Peyer's patch (tissue), 4 donors: ENCODE measurements at regions not wholly inside any gene's neighbourhood (a gene's known extent, or its start where the extent isn't known, plus 50 kb on each side); places are given as distances from the start of the nearest gene placed in this dataset.

ENCODE experiments used
- DNase-seq, 3 donors: peaks; one replicate each; pipeline ENCODE4 v3.0.0-alpha.2; 2017 to 2019
- H3K27ac ChIP-seq, 4 donors: fragments of 200-600 bp; sonication (generic); one replicate each; pipeline ENCODE4 v1.5.1; 2016 to 2019
- H3K27me3 ChIP-seq, 2 donors: fragments of 200-600 bp; sonication (generic); one replicate each; pipeline ENCODE4 v1.5.1; 2019
- H3K36me3 ChIP-seq, 3 donors: fragments of 200-600 bp; sonication (generic); one replicate each; pipeline ENCODE4 v1.5.1; 2016 to 2019
- H3K4me1 ChIP-seq, 4 donors: fragments of 200-600 bp; sonication (generic); one replicate each; pipeline ENCODE4 v1.5.1; 2016 to 2019
- H3K4me3 ChIP-seq, 4 donors: fragments of 200-600 bp; sonication (generic); 1 replicate in 3 of 4; 2 replicates in 1 of 4; pipeline ENCODE4 v1.5.1; 2016 to 2019; ENCODE audit warnings: mild to moderate bottlenecking in 1 of 4
- H3K9me3 ChIP-seq, 4 donors: fragments of 200-600 bp; sonication (generic); one replicate each; pipeline ENCODE4 v1.5.1; 2016 to 2019; ENCODE audit warnings: mild to moderate bottlenecking in 1 of 4
- POLR2A ChIP-seq, 2 donors: fragments of 450-650 bp; IDR thresholded peaks; one replicate each; pipeline ENCODE4 v1.5.1; 2017; ENCODE audit warnings: antibody characterized with exemption in 2 of 2, mild to moderate bottlenecking in 2 of 2, moderate library complexity in 2 of 2
- TF ChIP-seq, protein P1 (sequence below), 6 experiments: fragments of 450-650 bp in 4 of 6; fragments of 200-600 bp in 2 of 6; sonication (generic) in 1 of 6; IDR thresholded peaks; one replicate each; pipeline ENCODE4 v1.5.1; 2017 to 2019; ENCODE audit warnings: antibody characterized with exemption in 6 of 6, mild to moderate bottlenecking in 3 of 6, moderate library complexity in 1 of 6

DNA sequence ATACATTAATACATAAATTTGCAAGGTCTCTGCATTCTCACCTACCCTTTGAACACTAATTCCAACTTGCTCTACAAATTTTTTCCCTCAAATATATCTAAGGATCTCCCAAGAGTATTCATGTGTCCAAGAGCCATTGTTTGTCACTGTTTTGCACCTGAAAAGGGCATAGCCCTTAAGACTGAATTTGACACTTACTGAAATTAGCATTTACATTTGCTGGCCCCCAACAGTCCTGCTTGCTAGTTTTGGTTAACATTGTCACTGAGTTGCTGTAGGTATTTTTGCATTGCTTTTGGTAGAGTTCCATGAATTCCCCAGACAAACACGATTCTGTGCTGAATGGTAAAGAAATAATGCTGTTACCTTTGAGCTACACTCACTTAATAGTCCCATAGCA lies 57.3 kb downstream of the KCNA4 start:
- DNase-seq = no peak
- no peaks in the 10 kb centered on the region for H3K9me3 ChIP-seq
- H3K36me3 ChIP-seq = no peaks in the 10 kb centered on the region
- no peak overlapping the region for H3K4me3 ChIP-seq
- H3K4me1 ChIP-seq = no peaks in the 10 kb centered on the region
- TF ChIP-seq, protein P1, sequence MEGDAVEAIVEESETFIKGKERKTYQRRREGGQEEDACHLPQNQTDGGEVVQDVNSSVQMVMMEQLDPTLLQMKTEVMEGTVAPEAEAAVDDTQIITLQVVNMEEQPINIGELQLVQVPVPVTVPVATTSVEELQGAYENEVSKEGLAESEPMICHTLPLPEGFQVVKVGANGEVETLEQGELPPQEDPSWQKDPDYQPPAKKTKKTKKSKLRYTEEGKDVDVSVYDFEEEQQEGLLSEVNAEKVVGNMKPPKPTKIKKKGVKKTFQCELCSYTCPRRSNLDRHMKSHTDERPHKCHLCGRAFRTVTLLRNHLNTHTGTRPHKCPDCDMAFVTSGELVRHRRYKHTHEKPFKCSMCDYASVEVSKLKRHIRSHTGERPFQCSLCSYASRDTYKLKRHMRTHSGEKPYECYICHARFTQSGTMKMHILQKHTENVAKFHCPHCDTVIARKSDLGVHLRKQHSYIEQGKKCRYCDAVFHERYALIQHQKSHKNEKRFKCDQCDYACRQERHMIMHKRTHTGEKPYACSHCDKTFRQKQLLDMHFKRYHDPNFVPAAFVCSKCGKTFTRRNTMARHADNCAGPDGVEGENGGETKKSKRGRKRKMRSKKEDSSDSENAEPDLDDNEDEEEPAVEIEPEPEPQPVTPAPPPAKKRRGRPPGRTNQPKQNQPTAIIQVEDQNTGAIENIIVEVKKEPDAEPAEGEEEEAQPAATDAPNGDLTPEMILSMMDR (IDR thresholded peaks at IDR 0.05) = no peak
- TF ChIP-seq POLR2A (IDR thresholded peaks at IDR 0.05) = no peak
- H3K27ac ChIP-seq = no peak overlapping the region
- no peaks in the 10 kb centered on the region for H3K27me3 ChIP-seq

DNA sequence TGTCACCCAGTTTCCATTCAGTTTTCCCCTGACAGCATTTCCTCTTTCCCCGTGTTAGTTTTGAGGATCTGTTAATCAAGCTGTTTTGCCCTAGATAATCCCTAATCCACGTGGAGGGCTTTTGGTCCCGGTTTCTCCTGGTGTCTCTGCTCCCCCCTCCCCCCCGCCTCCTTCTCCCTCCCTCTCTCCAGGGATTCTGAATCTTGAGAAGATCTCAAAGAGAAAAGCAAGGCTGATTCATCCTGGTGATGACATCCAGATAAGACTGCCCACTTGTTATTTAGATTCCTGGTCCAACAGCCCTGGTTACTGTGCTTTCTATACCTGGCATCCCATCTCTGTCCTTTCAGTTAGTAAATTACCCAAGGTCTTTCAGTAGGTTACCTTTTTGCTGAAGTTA lies 59.4 kb downstream of the KCNA4 start:
- no peak for DNase-seq
- TF ChIP-seq, protein P1 (IDR thresholded peaks at IDR 0.05) = no peak

DNA sequence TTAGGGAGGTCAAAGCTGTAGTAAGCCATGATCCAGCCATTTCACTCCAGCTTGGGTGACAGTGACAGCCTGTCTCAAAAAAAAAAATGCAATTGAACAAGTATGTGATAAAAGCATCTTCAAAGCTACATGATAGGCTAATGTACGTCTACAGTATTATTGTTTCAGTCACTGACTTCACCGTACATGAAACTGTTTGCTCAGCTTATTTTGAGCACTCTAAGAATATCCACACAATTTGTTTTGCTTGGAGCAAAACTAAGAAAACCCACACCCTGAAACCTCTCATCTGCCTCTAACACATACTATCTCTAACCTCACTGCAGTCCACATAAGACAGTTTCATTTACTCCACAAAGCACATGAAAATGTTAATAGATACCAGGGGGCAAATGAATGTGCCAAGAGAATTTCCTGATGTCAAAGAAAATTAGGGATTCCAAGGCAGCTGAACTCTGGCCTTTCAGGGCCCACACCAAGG lies 60.7 kb downstream of the KCNA4 start:
- no peak for TF ChIP-seq POLR2A (IDR thresholded peaks at IDR 0.05)
- TF ChIP-seq, protein P1 (IDR thresholded peaks at IDR 0.05) = no peak
- Histone ChIP-seq H3K36me3 (no peaks in the 10 kb centered on the region), H3K4me1 (no peaks in the 10 kb centered on the region), H3K9me3 (no peaks in the 10 kb centered on the region), H3K4me3 (no peak overlapping the region), H3K27me3 (no peaks in the 10 kb centered on the region), H3K27ac (no peak overlapping the region)
- DNase-seq = no peak

More for the DNA sequence above, 59.4 kb downstream of the KCNA4 start:
- no peaks in the 10 kb centered on the region for H3K27me3 ChIP-seq
- H3K36me3 ChIP-seq = no peaks in the 10 kb centered on the region
- no peaks in the 10 kb centered on the region for H3K4me1 ChIP-seq
- no peak overlapping the region for H3K4me3 ChIP-seq
- no peak overlapping the region for H3K27ac ChIP-seq
- H3K9me3 ChIP-seq = no peaks in the 10 kb centered on the region

DNA sequence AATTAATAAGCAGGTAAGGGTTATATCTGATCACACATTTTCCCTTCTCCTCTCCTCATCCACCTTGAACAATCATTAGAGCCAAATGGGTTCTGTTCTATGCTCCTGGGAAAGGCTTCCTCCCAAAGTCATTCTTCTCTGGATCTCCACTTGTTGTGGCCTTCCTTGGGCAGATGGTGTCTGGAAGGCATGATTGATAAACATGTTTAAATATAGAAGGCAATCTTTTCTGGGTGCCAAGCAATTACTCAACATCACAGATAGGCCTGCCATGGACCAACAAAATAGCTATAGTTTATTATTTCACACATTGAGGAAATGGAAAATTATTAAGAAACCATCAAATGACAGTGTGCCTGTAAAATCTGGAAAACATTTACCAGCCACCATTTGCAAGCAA lies 73.5 kb downstream of the KCNA4 start:
- Histone ChIP-seq H3K27me3 (no peaks in the 10 kb centered on the region), H3K4me3 (no peak overlapping the region), H3K36me3 (no peaks in the 10 kb centered on the region), H3K9me3 (no peaks in the 10 kb centered on the region), H3K27ac (no peak overlapping the region), H3K4me1 (no peaks in the 10 kb centered on the region)
- no peak for DNase-seq
- TF ChIP-seq, protein P1 (IDR thresholded peaks at IDR 0.05) = no peak
- no peak for TF ChIP-seq POLR2A (IDR thresholded peaks at IDR 0.05)

DNA sequence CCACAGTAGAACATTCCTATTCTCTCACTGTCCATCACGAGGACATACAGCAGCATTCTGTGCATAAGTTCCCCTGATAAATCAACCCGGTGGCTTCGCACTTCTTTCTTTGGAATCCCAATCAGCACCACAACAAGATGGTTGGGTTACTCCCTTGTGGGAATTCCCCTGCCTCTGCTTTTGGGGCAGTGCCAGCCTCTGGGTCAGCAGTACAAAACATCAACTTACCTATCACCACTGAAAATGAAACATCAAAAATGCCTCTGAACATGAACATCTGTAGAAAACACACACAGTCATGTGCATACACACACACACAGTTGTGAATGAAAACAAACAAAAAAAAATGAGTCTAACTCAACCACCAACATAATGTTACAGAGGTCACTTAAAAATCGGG lies 79.3 kb downstream of the KCNA4 start:
- Histone ChIP-seq H3K27ac (no peak overlapping the region), H3K36me3 (no peaks in the 10 kb centered on the region), H3K4me1 (no peaks in the 10 kb centered on the region), H3K27me3 (no peaks in the 10 kb centered on the region), H3K9me3 (no peaks in the 10 kb centered on the region), H3K4me3 (no peak overlapping the region)
- TF ChIP-seq, protein P1 (IDR thresholded peaks at IDR 0.05) = no peak
- no peak for TF ChIP-seq POLR2A (IDR thresholded peaks at IDR 0.05)
- DNase-seq = no peak

DNA sequence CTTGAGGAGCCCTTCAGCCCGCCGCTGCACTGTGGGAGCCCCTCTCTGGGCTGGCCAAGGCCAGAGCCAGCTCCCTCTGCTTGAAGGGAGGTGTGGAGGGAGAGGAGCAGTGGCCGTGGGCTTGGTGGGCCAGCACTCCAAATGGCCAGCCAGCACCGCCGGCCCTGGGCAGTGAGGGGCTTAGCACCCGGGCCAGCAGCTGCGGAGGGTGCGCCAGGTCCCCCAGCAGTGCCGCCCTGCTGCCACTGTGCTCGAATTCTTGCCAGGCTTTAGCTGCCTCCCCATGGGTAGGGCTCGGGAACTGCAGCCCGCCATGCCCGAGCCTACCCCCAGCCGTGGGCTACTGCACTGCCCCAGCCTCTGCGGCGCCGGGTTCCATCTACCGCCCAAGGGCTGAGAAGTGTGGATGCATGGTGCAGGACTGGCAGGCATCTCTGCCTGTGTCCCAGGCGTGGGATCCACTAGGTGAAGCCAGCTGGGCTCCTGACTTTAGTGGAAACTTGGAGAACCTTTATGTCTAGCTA lies 82.7 kb downstream of the KCNA4 start:
- H3K4me3 ChIP-seq = no peak overlapping the region
- H3K4me1 ChIP-seq = no peaks in the 10 kb centered on the region
- H3K27me3 ChIP-seq = no peaks in the 10 kb centered on the region
- no peak for DNase-seq
- H3K9me3 ChIP-seq = no peaks in the 10 kb centered on the region
- TF ChIP-seq, protein P1 (IDR thresholded peaks at IDR 0.05) = no peak
- TF ChIP-seq POLR2A (IDR thresholded peaks at IDR 0.05) = no peak
- H3K36me3 ChIP-seq = no peaks in the 10 kb centered on the region
- no peak overlapping the region for H3K27ac ChIP-seq
